Panc1 (cell line): ENCODE measurements at regions not wholly inside any gene's neighbourhood (a gene's known extent, or its start where the extent isn't known, plus 50 kb on each side); places are given as distances from the start of the nearest gene placed in this dataset.

Source experiments
- ATAC-seq: fragments of 200-7000 bp; cut with Tn5 transposase; 2 replicates; pipeline ENCODE4 v1.9.1; 2020; ENCODE audit warnings: mild to moderate bottlenecking, moderate library complexity
- BruUV-seq: library from RNA; stranded (reverse); fragments of 400-500 nt; replicated peaks from 2 replicates; lab custom pipeline; 2021; lab: Mats Ljungman, UMichigan
- CTCF ChIA-PET: fragments of 300-600 bp; sonication (Branson Sonifier 250); formaldehyde crosslinking; loops from one replicate; lab custom pipeline; 2022; ENCODE audit warnings: antibody characterized with exemption; lab: Charles Lee
- POLR2A ChIA-PET: fragments of 300-600 bp; sonication (Branson Sonifier 250); formaldehyde crosslinking; loops from one replicate; lab custom pipeline; 2022; ENCODE audit warnings: antibody characterized with exemption; lab: Charles Lee
- DNase-seq: peaks from one replicate; pipeline ENCODE4 v3.0.0-alpha.2; 2010; ENCODE audit warnings: low read depth, low spot score
- H3K27ac ChIP-seq: 2 replicates; pipeline ENCODE4 v1.5.1; 2011; ENCODE audit warnings: mild to moderate bottlenecking, low read length, inconsistent platforms
- H3K27me3 ChIP-seq: fragments of 200-500 bp; sonication (Bioruptor generic); 2 replicates; pipeline ENCODE4 v1.6.0; 2014; ENCODE audit warnings: low read length, inconsistent platforms; ENCODE audit not compliant: control insufficient read depth, insufficient read depth
- H3K36me3 ChIP-seq: fragments of 200-500 bp; sonication (Bioruptor generic); 2 replicates; pipeline ENCODE4 v1.5.1; 2014; ENCODE audit warnings: inconsistent platforms, mild to moderate bottlenecking, low read length, moderate library complexity; ENCODE audit not compliant: control insufficient read depth, insufficient read depth
- H3K4me1 ChIP-seq: 2 replicates; pipeline ENCODE4 v1.5.1; 2011; ENCODE audit warnings: inconsistent platforms, mild to moderate bottlenecking, low read length, moderate library complexity; ENCODE audit not compliant: control insufficient read depth, insufficient read depth
- H3K4me3 ChIP-seq, 2 experiments: 2 replicates each; pipeline ENCODE4 v1.5.1; 2011 to 2012; ENCODE audit warnings: low read depth in 2 of 2, low read length in 2 of 2, mild to moderate bottlenecking in 2 of 2, inconsistent platforms in 1 of 2, moderate library complexity in 1 of 2
- H3K9me3 ChIP-seq: fragments of 200-500 bp; sonication (Bioruptor generic); 2 replicates; pipeline ENCODE4 v1.5.1; 2014; ENCODE audit warnings: low read depth, mild to moderate bottlenecking, inconsistent platforms, low read length, moderate library complexity; ENCODE audit not compliant: control insufficient read depth, insufficient read depth
- POLR2AphosphoS5 ChIP-seq: IDR thresholded peaks from 2 replicates; pipeline ENCODE4 v1.6.1; 2012; ENCODE audit warnings: mild to moderate bottlenecking, low read depth, low read length, moderate library complexity
- SIN3A ChIP-seq: IDR thresholded peaks from 2 replicates; pipeline ENCODE4 v1.6.1; 2012; ENCODE audit warnings: low read depth, mild to moderate bottlenecking, low read length, moderate library complexity, borderline replicate concordance; ENCODE audit not compliant: insufficient read depth
- TCF7L2 ChIP-seq: IDR thresholded peaks from 2 replicates; pipeline ENCODE4 v1.6.1; 2011; ENCODE audit warnings: mild to moderate bottlenecking, low read depth, low read length, inconsistent platforms
- in situ Hi-C: cut with HindIII; loops from 2 replicates; pipeline ENCODE4 v1.10.0; 2016; ENCODE audit warnings: low sequenced_read_pairs, low pct_unique_long_range_greater_than_20kb
- intact Hi-C: fragments of 100-400 bp; cut with micrococcal nuclease; formaldehyde crosslinking; loops from one replicate; pipeline ENCODE4 v1.10.0; 2022; ENCODE audit not compliant: unreplicated experiment
- TF ChIP-seq, protein P1 (sequence below): fragments of 450-650 bp; IDR thresholded peaks from 2 replicates; pipeline ENCODE4 v1.5.1; 2017; ENCODE audit warnings: mild to moderate bottlenecking
- TF ChIP-seq, protein P2 (sequence below), 2 experiments: IDR thresholded peaks; 2 replicates each; pipeline ENCODE4 v1.6.1; 2011 to 2012; ENCODE audit warnings: low read depth in 2 of 2, control low read depth in 1 of 2, low read length in 1 of 2, mild to moderate bottlenecking in 1 of 2, moderate library complexity in 1 of 2; ENCODE audit not compliant: insufficient read depth in 1 of 2

DNA sequence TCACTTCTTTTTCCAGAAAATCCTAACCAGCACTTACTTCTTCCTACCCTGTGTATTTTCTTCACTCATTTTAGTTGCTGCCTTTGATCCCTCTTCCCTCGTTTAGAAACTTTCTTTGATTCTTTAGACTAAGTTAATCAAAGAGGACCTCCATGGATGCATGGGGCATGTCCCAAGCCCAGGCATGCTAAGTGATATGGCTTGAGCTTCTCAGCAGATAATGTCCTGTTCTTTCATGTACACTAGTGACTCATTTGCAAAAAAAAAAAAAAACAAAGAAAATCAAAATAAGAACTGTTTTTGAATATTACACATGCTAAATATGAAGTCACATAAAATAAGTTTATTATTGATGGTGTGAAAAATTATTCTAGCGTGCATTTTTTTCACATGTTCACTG lies 800.9 kb downstream of the SATB2 start:
- TF ChIP-seq SIN3A (no peak), POLR2AphosphoS5 (no peak), TCF7L2 (no peak)
- TF ChIP-seq, protein P1, sequence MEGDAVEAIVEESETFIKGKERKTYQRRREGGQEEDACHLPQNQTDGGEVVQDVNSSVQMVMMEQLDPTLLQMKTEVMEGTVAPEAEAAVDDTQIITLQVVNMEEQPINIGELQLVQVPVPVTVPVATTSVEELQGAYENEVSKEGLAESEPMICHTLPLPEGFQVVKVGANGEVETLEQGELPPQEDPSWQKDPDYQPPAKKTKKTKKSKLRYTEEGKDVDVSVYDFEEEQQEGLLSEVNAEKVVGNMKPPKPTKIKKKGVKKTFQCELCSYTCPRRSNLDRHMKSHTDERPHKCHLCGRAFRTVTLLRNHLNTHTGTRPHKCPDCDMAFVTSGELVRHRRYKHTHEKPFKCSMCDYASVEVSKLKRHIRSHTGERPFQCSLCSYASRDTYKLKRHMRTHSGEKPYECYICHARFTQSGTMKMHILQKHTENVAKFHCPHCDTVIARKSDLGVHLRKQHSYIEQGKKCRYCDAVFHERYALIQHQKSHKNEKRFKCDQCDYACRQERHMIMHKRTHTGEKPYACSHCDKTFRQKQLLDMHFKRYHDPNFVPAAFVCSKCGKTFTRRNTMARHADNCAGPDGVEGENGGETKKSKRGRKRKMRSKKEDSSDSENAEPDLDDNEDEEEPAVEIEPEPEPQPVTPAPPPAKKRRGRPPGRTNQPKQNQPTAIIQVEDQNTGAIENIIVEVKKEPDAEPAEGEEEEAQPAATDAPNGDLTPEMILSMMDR, result no peak
- TF ChIP-seq, protein P2, sequence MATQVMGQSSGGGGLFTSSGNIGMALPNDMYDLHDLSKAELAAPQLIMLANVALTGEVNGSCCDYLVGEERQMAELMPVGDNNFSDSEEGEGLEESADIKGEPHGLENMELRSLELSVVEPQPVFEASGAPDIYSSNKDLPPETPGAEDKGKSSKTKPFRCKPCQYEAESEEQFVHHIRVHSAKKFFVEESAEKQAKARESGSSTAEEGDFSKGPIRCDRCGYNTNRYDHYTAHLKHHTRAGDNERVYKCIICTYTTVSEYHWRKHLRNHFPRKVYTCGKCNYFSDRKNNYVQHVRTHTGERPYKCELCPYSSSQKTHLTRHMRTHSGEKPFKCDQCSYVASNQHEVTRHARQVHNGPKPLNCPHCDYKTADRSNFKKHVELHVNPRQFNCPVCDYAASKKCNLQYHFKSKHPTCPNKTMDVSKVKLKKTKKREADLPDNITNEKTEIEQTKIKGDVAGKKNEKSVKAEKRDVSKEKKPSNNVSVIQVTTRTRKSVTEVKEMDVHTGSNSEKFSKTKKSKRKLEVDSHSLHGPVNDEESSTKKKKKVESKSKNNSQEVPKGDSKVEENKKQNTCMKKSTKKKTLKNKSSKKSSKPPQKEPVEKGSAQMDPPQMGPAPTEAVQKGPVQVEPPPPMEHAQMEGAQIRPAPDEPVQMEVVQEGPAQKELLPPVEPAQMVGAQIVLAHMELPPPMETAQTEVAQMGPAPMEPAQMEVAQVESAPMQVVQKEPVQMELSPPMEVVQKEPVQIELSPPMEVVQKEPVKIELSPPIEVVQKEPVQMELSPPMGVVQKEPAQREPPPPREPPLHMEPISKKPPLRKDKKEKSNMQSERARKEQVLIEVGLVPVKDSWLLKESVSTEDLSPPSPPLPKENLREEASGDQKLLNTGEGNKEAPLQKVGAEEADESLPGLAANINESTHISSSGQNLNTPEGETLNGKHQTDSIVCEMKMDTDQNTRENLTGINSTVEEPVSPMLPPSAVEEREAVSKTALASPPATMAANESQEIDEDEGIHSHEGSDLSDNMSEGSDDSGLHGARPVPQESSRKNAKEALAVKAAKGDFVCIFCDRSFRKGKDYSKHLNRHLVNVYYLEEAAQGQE (IDR thresholded peaks at IDR 0.05; ENCODE audit: insufficient read depth in 1 of 2, low read depth in 2 of 2, low read length in 1 of 2), result no peak

GRCh38 chr2:198654646-198655045 lies 803.1 kb downstream of the SATB2 start:
- intact Hi-C loops, result loop anchor here (5.0 to 10.0 kb wide), 2 partner anchors 340 to 833 kb away; no protein-coding TSS in a partner anchor
- Histone ChIP-seq H3K4me3 (no peak overlapping the region), H3K27ac (no peak overlapping the region), H3K9me3 (no peaks in the 10 kb centered on the region), H3K36me3 (no peaks in the 10 kb centered on the region), H3K4me1 (no peaks in the 10 kb centered on the region), H3K27me3 (no peaks in the 10 kb centered on the region; the same call in 1 of the 2 replicates)
- in situ Hi-C loops, result no loop called here
- TF ChIP-seq TCF7L2, result no peak
- TF ChIP-seq, protein P2 (IDR thresholded peaks at IDR 0.05; ENCODE audit: insufficient read depth in 1 of 2, low read depth in 2 of 2, low read length in 1 of 2), result no peak
- TF ChIP-seq SIN3A, result no peak
- TF ChIP-seq, protein P1, result no peak
- no peak for TF ChIP-seq POLR2AphosphoS5
- DNase-seq (no peak), ATAC-seq (no peak)
- POLR2A ChIA-PET, result no interaction called here
- BruUV-seq, result no TSS peak
- CTCF ChIA-PET, result no interaction called here

More for the DNA sequence above, 800.9 kb downstream of the SATB2 start:
- Histone ChIP-seq H3K4me1 (no peaks in the 10 kb centered on the region), H3K36me3 (no peaks in the 10 kb centered on the region), H3K27ac (no peak overlapping the region), H3K4me3 (no peak overlapping the region), H3K27me3 (no peaks in the 10 kb centered on the region; the same call in 1 of the 2 replicates), H3K9me3 (no peaks in the 10 kb centered on the region)
- no TSS peak for BruUV-seq
- CTCF ChIA-PET, result no interaction called here
- no peak for ATAC-seq
- POLR2A ChIA-PET, result no interaction called here
- in situ Hi-C loops, result no loop called here
- intact Hi-C loops, result loop anchor here (5.0 to 10.0 kb wide), 2 partner anchors 342 to 830 kb away; no protein-coding TSS in a partner anchor
- no peak for DNase-seq
